ENCODE measurements at regions not wholly inside any gene's neighbourhood (a gene's known extent, or its start where the extent isn't known, plus 50 kb on each side); places are given as distances from the start of the nearest gene placed in this dataset.
"Not testable (repeated sequence)": the region's sequence is repeated elsewhere in the genome, so short reads cannot be mapped to it uniquely, and the experiment has no call there.

GRCh38 chr3:166085164-166085856 is 248.1 kb upstream of the BCHE start:
- DNase-seq (ENCODE audit: low read depth, low spot score): no peak

- no peak for DNase-seq (ENCODE audit: low read depth, low spot score)
Observed at GRCh38 chr3:166080096-166080495, 242.9 kb upstream of the BCHE start.

- no peak for DNase-seq (ENCODE audit: low read depth, low spot score)
Observed at GRCh38 chr3:166071831-166072230, 234.6 kb upstream of the BCHE start.

- DNase-seq (ENCODE audit: low read depth, low spot score): no peak
Observed at GRCh38 chr3:166064476-166064875, 227.3 kb upstream of the BCHE start.

GRCh38 chr3:166060789-166061479 is 223.7 kb upstream of the BCHE start:
- no peak for DNase-seq (ENCODE audit: low read depth, low spot score)

- no peak for DNase-seq (ENCODE audit: low read depth, low spot score)
Observed at GRCh38 chr3:166052440-166052839, 215.2 kb upstream of the BCHE start.

- DNase-seq (ENCODE audit: low read depth, low spot score): no peak
Observed at GRCh38 chr3:166029507-166029906, 192.3 kb upstream of the BCHE start.

- DNase-seq (ENCODE audit: low read depth, low spot score): no peak
Observed at GRCh38 chr3:166013073-166013679, 176.0 kb upstream of the BCHE start.

- no peak for DNase-seq (ENCODE audit: low read depth, low spot score)
Observed at GRCh38 chr3:166011771-166012170, 174.5 kb upstream of the BCHE start.

- no peak for DNase-seq (ENCODE audit: low read depth, low spot score)
Observed at GRCh38 chr3:166005126-166005525, 167.9 kb upstream of the BCHE start.

- no peak for DNase-seq (ENCODE audit: low read depth, low spot score)
Observed at GRCh38 chr3:165994293-165994692, 157.1 kb upstream of the BCHE start.

- DNase-seq (ENCODE audit: low read depth, low spot score): peak; percentile 40
Observed at GRCh38 chr3:165984589-165984988, 147.4 kb upstream of the BCHE start.

- DNase-seq (ENCODE audit: low read depth, low spot score): no peak
Observed at GRCh38 chr3:165983284-165983683, 146.1 kb upstream of the BCHE start.

- no peak for DNase-seq (ENCODE audit: low read depth, low spot score)
Observed at GRCh38 chr3:165981318-165981717, 144.1 kb upstream of the BCHE start.

- DNase-seq (ENCODE audit: low read depth, low spot score): not testable (repeated sequence)
Observed at GRCh38 chr3:165960825-165961224, 123.6 kb upstream of the BCHE start.

GRCh38 chr3:165954171-165954570 is 116.9 kb upstream of the BCHE start:
- no peak for DNase-seq (ENCODE audit: low read depth, low spot score)

GRCh38 chr3:165946360-165946759 is 109.1 kb upstream of the BCHE start:
- DNase-seq (ENCODE audit: low read depth, low spot score): no peak

GRCh38 chr3:165938986-165939540 is 101.8 kb upstream of the BCHE start:
- no peak for DNase-seq (ENCODE audit: low read depth, low spot score)

- DNase-seq (ENCODE audit: low read depth, low spot score): not testable (repeated sequence)
Observed at GRCh38 chr3:165936081-165936480, 98.9 kb upstream of the BCHE start.

- DNase-seq (ENCODE audit: low read depth, low spot score): not testable (repeated sequence)
Observed at GRCh38 chr3:165924301-165924791, 87.1 kb upstream of the BCHE start.

- no peak for DNase-seq (ENCODE audit: low read depth, low spot score)
Observed at GRCh38 chr3:165920984-165921383, 83.8 kb upstream of the BCHE start.

- no peak for DNase-seq (ENCODE audit: low read depth, low spot score)
Observed at GRCh38 chr3:165919284-165919683, 82.1 kb upstream of the BCHE start.

- no peak for DNase-seq (ENCODE audit: low read depth, low spot score)
Observed at GRCh38 chr3:165918657-165918979, 81.4 kb upstream of the BCHE start.

Data from iPS DF 19.7 (cell line).